ENCODE measurements at regions not wholly inside any gene's neighbourhood (a gene's known extent, or its start where the extent isn't known, plus 50 kb on each side); places are given as distances from the start of the nearest gene placed in this dataset.

DNA sequence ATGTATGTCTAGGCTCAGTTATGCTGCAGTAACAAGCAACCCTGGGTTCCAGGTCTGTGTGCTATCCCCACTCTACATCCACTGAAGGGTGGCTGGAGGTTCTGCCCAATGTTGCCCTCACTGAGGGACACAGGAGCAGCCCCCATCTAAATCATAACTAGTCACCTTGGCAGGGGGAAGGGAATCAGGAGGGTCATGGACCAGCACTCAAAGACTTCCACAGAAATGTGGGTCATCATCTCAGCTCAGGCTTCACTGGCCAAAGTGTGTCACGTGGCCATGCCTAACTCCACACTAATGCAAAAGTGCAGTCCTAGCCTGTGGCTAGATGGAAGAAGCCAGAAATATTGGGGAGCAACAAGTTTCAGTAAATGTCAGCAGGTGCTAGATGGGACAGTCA lies 137.3 kb upstream of the ZNF507 start:
- no peak for DNase-seq (ENCODE audit: low read depth)

DNA sequence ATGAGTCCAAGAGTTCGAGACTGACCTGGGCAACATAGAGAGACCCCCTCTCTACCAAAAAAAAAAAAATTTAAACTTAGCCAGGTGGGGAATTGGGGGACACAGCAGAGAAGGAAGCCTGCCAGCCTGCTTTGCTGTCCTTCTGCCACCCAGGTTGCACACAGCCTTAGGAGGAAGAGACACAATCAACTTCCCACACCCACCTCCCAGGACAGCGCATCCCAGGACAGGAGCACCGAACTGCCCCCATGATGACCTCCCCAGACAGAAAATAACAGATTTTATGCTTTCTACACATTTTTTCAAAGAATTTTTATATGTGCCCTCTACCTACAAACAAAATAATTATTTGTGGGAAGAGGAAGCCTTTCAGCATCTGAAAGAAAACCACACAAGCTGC lies 126.0 kb upstream of the ZNF507 start:
- no peak for DNase-seq (ENCODE audit: low read depth)

DNA sequence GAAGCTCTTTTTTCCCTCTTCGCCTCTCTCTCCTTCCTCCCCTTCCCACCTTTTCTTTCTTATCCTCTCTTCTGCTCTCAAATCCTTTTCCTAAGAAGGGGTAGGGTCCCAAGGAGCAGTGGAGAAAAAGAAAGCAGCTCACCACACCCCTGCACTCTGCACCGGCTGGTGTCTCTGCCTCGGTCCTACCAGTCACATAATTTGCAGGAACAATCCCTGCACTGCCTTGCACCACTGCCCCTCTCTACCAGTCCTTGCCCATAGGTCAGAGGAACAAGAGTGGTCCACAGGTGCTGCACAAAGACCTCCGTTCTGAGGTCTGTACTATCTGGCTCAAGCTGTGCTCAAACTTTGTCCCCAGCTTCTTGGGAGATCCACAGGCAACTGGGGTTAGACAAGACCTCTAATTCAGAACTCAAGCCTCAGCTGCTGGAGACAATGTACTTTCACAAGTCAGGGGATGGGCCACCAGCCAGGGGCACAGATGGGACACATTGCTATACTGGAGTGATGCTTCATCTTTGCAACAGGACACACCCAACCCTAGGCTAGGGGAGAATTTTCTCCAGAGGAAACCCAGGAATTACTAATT lies 125.4 kb upstream of the ZNF507 start:
- DNase-seq (ENCODE audit: low read depth): no peak

DNA sequence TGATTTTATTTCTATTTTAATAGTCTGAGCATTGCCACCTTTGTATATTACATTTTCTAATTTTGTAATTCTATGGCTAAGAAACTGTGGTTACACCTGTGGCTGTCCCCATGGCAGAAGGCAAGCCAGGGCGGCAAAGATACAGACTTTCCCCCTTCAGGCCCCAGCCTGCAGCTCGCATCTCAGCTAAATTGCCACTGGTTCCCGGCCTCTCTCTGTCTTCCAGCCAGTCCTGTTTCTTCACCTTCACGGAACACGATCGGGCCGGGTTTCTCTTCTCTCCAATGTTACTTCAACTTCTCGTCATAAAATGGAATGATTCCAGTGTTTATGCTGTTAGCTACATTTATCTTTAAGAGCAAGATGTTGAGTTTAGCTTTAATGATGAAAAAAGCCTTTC lies 124.5 kb upstream of the ZNF507 start:
- DNase-seq (ENCODE audit: low read depth): no peak

DNA sequence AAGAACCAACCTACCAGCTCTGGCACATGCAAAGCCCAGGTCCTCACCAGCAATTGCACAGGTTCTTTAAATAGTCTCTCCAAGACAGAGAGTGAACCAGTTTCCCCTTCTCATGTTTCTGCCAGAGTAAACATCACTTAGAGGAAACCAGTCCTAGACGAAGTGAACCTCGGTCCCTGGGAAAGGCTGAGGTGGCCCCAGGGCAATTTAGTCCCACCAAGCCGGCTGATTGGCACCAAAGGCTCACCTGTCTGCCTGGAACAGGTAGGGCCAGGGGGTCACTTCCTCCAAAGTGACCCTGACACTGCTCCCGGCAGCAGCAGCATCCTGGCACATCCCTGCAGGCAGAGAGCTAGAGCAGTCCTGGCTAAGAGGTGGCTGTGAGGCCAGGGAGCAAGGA lies 122.9 kb upstream of the ZNF507 start:
- DNase-seq (ENCODE audit: low read depth): no peak

DNA sequence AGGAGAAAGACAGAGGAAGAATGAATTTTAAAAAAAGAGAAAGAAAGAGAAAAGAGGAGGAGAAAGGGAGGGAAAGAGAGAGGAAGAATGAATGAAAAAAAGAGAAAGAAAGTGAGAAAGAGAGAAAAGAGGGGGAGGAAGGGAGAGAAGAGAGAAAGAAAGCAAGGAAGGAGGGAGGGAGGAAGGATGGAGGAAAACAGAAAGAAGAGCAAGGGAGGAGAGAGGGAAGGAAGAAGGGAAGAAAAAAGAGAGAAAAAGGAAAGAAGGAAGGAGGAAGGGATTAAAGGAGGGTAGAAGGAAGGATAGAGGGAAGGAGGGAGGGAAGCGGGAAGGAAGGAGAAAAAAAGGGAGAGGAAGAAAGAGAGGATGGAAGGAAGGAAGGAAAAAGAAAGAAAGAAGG lies 122.3 kb upstream of the ZNF507 start:
- no peak for DNase-seq (ENCODE audit: low read depth)

DNA sequence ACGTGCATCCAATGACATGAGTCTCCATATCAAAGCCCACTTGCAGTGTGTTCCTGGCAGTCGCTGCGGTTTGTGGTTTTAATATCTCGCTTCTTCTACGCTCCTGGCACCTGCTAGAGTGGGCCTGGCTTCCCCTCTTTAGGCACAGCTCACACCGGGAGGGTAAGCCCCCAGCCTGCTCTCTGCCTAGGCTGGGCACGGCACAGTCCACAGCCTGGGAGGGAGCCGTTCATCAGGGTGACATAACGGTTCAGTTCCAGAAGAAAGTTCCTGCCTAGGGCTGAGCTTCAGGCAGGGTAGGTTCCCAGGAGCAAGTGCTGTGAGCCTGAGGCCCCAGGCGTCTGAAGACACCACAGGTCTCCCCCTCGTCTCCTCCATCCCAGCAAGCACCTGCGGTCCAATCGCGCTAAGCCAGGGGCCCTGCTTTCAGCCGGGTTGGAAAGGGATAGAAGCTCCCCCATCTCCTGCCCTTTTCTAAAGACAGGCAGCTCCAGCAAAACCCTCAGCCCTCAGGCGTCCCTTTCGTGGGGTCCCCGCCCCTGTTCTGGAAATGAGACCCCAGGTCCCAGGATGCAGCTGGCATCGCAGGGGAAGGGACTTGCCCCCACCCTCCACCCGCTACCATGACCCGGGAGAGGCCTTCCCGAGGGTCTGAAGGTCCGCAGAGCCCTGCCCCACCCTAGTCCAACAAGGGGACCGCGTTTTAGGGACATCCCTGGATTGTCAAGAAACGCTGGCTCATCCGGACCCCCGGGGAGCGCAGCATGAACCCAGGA lies 121.6 kb upstream of the ZNF507 start:
- no peak for DNase-seq (ENCODE audit: low read depth)

DNA sequence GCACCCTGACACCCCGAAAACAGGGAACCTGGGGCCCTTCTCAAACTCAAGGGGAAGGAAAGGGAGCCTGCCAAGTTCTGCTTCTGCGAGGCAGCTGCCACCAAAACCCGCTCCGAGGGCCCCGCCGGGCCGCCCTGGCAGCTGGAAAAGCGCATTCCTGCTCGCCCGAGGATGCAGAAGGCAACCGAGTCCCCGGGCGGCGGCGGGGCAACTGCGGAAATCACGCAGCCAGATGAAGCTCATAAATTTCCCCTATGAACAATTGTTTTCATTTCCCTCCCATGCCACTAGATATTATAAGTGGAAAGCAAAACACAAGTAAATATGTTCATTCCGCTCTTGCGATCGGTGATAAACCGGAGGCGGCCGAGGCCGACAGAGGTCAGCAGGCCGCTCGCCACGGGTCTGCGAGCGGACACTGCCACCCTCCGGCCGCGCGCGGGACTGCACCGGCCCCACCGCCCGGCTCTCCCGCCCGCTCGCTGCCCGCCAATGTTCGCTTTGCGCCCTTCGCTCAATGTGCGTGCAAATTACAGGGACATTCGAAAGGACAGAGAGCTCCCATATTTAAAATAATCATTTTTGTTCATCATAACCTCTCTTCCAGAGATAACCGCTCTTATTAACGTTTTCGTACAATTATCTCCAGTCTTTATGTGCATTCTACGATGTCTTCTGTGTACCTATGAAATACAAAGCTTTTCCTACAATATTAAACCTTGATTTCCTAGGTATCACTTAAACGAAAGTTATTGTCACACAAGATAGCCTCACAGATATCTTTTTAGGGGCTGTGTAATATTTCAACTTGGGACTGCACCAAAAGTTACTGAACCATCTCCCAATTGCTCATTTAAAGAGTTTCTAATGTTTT lies 120.8 kb upstream of the ZNF507 start:
- peak; percentile 4 for DNase-seq (ENCODE audit: low read depth)

DNA sequence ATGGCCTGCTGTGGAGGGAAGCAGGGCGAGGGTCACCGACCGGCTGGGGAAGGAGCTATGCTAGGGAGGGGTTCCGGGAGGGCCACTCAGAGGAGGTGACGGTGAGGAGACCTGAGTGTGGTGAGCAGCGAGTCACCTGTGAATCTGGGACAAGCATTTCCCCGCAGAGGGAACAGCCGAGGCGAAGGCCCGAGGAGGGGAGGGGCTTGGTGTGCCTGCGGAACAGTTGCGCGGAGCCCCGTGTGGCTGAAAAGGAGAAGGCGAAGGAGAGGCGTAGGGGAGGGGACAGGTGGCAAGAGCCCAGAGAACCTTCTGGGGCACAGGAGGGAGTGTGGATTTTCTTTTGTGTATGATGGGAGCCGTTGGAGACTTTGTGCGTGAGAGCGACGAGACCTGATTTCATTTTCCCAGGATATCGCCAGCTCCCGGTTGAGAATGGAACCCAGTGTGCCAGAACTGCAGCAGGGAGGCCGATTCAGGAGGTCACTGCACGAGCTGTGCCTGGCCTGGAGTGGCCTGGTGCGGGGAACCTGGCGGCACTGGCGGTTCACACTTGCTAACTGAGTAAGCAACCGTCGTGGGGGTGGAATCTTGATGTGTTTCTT lies 117.7 kb upstream of the ZNF507 start:
- no peak for DNase-seq (ENCODE audit: low read depth)

DNA sequence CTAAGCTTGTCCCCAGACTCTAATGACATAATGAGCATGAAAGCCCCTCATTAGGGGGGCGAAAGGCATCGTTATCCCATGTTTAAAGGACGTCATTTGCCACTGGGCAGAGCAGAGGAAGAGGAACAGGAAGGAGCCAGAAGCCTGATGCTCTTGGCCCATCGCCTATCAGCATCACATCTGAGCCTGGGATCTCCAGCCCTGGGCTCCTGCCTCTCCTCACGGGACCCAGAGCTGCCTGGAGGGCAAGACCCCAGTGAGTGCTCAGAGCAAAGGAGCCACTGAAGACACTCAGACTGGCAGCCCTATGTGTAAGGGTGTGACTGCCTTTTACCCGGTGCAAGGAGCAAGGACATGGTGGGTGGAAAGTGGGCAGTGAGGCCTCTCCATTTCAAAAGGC lies 115.0 kb upstream of the ZNF507 start:
- no peak for DNase-seq (ENCODE audit: low read depth)

DNA sequence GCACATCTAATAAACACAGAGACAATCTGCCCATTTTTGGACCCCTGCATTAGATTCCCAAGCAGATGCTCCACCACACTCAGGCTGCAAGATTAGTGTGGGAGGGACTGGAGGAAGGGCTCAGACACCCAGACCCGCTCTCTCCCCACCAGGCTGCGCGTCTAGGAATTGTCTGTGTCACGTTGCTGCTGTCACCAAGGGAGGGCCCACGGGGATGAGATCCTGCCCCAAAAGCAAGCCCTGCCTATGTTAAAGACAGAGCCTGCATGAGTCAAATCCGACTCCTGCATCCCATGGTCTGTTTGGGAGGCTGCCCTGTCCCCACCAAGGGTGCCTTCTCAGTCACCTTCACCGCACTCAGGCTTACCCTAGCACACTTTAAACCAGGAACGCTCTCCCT lies 114.4 kb upstream of the ZNF507 start:
- no peak for DNase-seq (ENCODE audit: low read depth)

DNA sequence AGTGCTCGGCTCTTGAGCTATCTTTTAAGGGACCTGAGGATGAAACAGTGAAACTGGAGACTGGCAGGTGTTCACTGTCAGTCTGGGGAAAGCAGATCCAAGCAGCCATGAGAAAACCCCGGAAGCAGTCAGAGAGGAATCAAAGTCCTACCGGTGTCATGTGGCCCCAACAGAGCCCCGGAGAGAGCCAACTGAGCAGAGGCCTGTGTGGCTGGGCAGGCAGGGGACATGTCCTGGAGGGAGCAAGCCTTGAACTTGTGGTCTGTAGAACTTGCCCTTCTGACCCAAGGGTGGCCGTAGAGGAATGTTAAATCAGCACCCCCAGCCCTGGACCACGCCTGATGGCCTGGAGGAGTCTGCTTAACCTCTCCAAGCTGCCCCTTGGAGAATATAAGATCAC lies 113.7 kb upstream of the ZNF507 start:
- DNase-seq (ENCODE audit: low read depth): no peak

DNA sequence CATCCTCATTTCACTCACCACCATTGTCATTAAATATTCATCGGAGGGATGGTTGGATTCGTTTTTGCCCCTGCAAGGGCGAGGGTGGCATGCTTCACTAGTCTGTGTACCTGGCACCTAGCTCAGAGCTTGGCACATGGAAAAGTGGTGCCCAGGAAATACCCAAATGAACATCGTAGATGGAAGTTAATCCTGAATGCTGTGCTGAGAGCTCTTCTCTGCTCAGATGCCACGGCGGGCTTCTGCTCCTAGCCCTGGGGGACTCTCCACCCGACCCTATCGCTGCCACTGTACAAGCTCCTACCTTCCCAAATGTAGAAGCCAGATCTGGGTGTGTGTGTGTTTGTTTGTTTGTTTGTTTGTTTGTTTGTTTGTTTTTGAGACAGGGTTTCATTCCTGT lies 113.0 kb upstream of the ZNF507 start:
- no peak for DNase-seq (ENCODE audit: low read depth)

DNA sequence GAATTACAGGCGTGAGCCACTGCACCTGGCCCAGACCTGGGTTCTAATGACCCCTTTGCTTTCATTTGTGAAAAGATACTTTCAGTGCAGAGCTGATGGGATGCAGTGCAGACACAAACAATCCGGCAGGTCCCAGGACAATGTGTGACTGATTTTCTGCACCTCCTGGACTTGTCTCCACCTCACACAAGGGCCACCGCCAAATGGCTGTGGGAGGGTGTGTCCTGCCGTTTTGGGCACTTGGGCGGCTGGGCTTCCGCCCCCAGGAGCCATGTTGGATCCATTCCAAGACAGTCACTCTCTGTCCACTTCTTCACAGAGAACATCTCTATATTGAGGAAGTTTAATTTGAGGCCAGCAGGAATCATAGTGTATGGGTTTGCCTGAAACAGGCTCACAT lies 112.3 kb upstream of the ZNF507 start:
- no peak for DNase-seq (ENCODE audit: low read depth)

DNA sequence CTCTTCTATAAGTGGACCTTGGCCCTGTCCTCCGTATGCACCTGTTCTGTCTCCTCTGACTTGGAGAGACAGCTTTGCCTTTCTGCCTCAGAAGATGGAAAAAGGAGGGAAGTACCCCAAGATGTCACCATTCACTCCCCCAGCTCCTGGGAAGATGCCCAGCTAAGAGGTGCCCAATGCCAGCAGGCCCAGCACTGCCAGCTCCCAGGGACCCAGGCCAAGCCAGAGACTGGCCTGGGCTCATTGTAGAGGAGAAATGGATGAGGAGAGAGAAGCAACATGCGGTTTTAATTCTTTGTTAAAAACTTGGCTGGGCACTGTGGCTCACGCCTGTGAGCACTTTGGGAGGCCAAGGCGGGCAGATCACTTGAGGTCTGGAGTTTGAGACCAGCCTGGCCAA lies 111.5 kb upstream of the ZNF507 start:
- no peak for DNase-seq (ENCODE audit: low read depth)

DNA sequence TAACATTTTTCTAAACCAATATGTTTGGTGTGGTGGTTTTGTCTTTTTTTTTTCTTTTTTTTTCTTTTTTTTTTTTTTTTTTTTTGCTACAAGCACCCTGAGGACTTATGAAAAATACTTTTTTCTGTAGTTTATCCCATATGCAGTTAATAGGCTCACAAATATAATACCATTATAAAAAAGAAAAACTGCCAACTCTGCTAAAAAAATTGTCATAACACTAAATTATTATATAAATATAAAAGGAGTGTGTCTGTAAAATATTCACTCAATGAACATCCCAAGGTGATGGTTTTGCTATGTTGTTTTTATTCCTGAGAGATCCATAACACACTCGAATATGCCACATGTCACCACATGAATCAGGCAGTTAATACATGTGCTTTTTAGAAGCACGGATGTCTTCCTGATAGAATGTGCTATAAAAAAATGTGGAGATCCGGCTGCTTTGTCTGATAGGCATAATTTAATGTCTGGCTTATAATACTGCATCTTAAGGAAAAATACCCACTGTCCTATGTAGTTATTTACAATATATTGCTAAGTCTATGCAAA lies 110.7 kb upstream of the ZNF507 start:
- no peak for DNase-seq (ENCODE audit: low read depth)

DNA sequence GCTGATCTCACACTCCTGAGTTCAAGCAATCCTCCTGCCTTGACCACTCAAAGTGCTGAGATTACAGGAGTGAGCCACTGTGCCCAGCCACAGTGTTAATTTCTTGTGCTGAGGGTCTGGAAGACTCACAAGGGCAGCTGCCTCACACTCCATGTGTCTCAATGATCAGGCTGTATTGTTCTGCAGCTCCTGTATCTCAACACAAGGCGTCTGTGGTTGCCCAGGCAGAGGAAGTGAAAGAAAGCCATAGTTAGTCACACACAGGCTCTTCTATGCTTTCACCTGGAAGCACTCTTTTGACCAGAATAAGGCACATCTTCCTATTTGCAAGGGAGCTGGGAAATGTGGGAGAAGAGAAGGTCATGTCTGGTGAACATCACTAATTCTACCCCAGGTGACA lies 107.3 kb upstream of the ZNF507 start:
- DNase-seq (ENCODE audit: low read depth): no peak

DNA sequence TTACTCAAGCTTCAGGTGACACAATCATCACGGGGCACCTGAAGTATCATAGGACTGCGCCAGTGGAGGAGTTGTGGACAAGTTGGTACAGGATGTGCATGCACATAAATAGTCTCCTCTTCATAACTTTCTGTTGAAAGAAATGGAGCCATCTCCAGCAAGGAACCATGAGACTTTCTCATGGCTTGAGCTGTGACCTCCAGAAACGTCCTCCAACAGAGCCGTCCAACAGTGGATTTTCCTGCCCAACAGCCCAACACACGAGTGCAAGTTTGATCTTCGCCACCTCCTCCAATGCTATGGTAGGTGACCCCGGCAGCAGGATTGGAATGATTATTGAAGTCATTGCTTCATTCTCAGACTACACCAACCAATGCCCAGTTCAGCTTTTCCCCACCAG lies 105.1 kb upstream of the ZNF507 start:
- no peak for DNase-seq (ENCODE audit: low read depth)

DNA sequence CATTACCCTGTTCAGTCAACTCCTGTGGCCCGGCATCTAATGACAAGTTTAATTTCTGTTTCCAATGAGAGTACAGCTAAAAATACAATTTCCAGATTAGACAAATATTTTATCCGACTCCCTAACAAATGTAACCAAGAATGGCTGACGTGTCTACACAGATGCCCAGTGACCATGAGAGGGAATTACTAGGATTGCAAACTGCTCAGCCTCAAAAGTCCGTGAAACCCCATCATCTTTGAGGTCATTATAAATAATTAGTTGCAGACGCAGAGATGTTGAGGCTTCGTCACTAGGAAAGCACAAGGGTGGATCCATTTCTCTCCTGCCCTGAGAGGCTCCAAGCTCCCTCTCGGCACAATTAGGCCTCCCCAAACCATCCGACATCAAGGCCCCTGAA lies 104.1 kb upstream of the ZNF507 start:
- no peak for DNase-seq (ENCODE audit: low read depth)

DNA sequence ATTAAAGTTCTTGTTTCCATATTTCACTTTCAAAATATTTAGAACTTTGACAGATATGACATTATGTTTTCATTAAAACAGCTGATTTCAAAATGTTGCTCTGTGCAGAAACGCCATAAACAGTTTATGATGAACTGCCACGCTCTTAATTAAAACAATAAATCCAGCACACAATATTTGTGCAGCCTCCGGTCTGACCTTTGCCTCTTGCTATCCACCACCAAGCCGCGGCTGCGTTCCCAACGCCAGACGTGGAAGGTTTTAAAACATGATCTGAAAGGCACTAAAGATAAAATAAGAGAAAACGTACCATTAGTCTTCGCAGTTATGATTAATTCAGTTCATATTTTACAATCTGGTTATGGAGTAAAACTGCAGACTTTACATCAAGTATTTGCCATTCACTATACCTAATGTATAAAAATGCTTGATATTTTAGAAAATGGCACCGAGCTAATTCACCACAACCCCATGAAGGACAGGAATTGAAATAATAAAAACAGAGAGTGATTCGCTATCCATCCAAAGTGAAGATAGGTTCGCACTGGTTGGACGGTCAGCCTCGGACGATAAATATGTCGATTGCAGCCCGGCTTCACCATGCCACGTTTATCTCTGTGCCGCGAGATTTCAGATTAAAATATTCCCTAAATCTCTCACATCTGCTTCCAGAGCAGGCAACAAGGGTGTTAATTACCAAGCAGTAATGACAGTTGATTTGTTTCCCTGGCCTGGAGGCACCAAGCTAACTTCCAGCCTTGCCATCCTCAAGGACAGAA lies 103.3 kb upstream of the ZNF507 start:
- no peak for DNase-seq (ENCODE audit: low read depth)

DNA sequence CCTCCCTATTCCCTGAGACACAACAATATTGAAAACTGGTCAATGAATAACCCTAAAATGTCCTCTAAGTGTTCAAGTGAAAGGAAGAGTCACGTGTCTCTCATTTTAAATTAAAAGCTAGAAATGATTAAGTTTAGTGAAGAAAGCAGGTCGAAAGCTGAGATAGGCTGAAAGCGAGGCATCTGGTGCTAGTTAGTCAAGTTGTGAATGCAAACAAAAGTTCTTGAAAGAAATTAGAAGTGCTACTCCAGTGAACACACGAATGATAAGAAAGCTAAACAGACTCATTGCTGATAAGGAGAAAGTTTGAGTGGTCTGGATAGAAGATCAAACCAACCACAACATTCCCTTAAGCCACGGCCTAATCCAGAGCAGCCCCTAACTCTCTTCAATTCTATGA lies 99.4 kb upstream of the ZNF507 start:
- DNase-seq (ENCODE audit: low read depth): no peak

Data from stromal cell of bone marrow (primary cell).